SU-DHL-6 (cell line): ENCODE measurements at regions not wholly inside any gene's neighbourhood (a gene's known extent, or its start where the extent isn't known, plus 50 kb on each side); places are given as distances from the start of the nearest gene placed in this dataset.
"Not testable (repeated sequence)": the region's sequence is repeated elsewhere in the genome, so short reads cannot be mapped to it uniquely, and the experiment has no call there.

Experiments used
- H2AFZ ChIP-seq: fragments of 200-600 bp; sonication (generic); 2 replicates; pipeline ENCODE4 v1.6.1; 2014; ENCODE audit warnings: low read depth, mild to moderate bottlenecking, moderate library complexity, mixed read lengths, antibody characterized with exemption, low read length; ENCODE audit not compliant: severe bottlenecking
- H3F3A ChIP-seq: fragments of 200-600 bp; shearing (Covaris generic); 2 replicates; pipeline ENCODE4 v1.6.0; 2016; ENCODE audit warnings: antibody characterized with exemption, mild to moderate bottlenecking; ENCODE audit not compliant: insufficient read depth
- H3K27ac ChIP-seq: fragments of 200-600 bp; sonication (generic); 2 replicates; pipeline ENCODE4 v1.5.1; 2016; ENCODE audit warnings: low read depth, mild to moderate bottlenecking, low read length, moderate library complexity, mixed read lengths
- H3K27me3 ChIP-seq: fragments of 200-600 bp; sonication (generic), shearing (Covaris generic); 2 replicates; pipeline ENCODE4 v1.6.0; 2014; ENCODE audit warnings: mild to moderate bottlenecking, low read length
- H3K36me3 ChIP-seq: fragments of 200-600 bp; sonication (generic); 2 replicates; pipeline ENCODE4 v1.6.1; 2014; ENCODE audit warnings: mild to moderate bottlenecking, low read length, mixed read lengths
- H3K4me2 ChIP-seq: fragments of 300-600, 200-600 bp; shearing (Covaris generic), sonication (generic); 2 replicates; pipeline ENCODE4 v1.6.0; 2014; ENCODE audit warnings: low read length, low read depth, mild to moderate bottlenecking; ENCODE audit not compliant: poor library complexity, severe bottlenecking
- H3K4me3 ChIP-seq: fragments of 200-600 bp; sonication (generic); 2 replicates; pipeline ENCODE4 v1.5.1; 2014; ENCODE audit warnings: antibody characterized with exemption, low read length, mild to moderate bottlenecking, mixed read lengths; ENCODE audit not compliant: insufficient read depth, poor library complexity, severe bottlenecking
- H3K79me2 ChIP-seq: fragments of 200-600 bp; sonication (generic); 2 replicates; pipeline ENCODE4 v1.6.1; 2014; ENCODE audit warnings: mild to moderate bottlenecking, low read length, moderate library complexity; ENCODE audit not compliant: insufficient read depth
- H3K9ac ChIP-seq: fragments of 200-600 bp; sonication (generic); 2 replicates; pipeline ENCODE4 v1.7.0; 2014; ENCODE audit warnings: mild to moderate bottlenecking, low read length
- H3K9me2 ChIP-seq: fragments of 200-600 bp; sonication (generic); replicated peaks from 2 replicates; pipeline ENCODE4 v1.6.1; 2014; ENCODE audit warnings: low read length; ENCODE audit not compliant: insufficient read depth
- H3K9me3 ChIP-seq: fragments of 200-600 bp; sonication (generic); 2 replicates; pipeline ENCODE4 v1.6.1; 2014; ENCODE audit warnings: low read length, mixed read lengths; ENCODE audit not compliant: insufficient read depth
- H4K20me1 ChIP-seq: fragments of 200-600 bp; sonication (generic); 2 replicates; pipeline ENCODE4 v1.6.1; 2014; ENCODE audit warnings: low read depth, mild to moderate bottlenecking, antibody characterized with exemption, low read length, moderate library complexity, mixed read lengths
- EZH2phosphoT487 ChIP-seq: fragments of 200-600 bp; sonication (generic), shearing (Covaris generic); conservative IDR thresholded peaks from 2 replicates; pipeline ENCODE4 v1.6.1; 2018; ENCODE audit warnings: mild to moderate bottlenecking, antibody characterized with exemption, low read length, moderate library complexity, mixed read lengths
- TF ChIP-seq, protein P1 (sequence below): fragments of 200-600 bp; sonication (generic); IDR thresholded peaks from one replicate; pipeline ENCODE4 v1.5.1; 2017; ENCODE audit warnings: antibody characterized with exemption, mild to moderate bottlenecking, low read length, moderate library complexity; ENCODE audit not compliant: insufficient read depth, poor library complexity, severe bottlenecking

DNA sequence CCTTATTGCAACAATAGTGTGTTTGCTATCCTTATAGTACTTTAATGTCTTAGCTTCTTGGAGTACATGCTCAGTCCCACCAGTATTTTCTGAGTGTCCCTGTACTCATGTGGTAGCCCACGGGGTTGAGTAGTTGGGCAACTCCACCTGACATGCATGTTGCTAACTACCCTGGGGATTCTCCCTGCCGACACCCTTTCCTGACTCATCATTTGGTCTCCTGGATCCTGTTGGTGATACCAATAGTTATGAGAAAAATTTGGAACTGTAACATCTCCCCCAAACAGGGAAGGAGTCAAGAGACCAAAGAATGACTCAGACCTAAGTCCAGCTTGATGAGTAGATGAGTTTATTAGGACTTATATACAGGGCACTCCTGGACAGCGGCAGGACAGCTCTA, 101.6 kb downstream of the BRMS1L start:
- Histone ChIP-seq H3K36me3 (no peaks in the 10 kb centered on the region), H2AFZ (no peak overlapping the region), H3K4me2 (no peak overlapping the region), H3K79me2 (no peaks in the 10 kb centered on the region), H4K20me1 (no peaks in the 10 kb centered on the region), H3K9me2 (no peaks in the 10 kb centered on the region), H3K4me3 (no peak overlapping the region), H3K9ac (no peak overlapping the region), H3K9me3 (no peaks in the 10 kb centered on the region), H3F3A (no peaks in the 10 kb centered on the region), H3K27ac (no peak overlapping the region), H3K27me3 (no peaks in the 10 kb centered on the region)
- TF ChIP-seq EZH2phosphoT487 = no peak
- TF ChIP-seq, protein P1, sequence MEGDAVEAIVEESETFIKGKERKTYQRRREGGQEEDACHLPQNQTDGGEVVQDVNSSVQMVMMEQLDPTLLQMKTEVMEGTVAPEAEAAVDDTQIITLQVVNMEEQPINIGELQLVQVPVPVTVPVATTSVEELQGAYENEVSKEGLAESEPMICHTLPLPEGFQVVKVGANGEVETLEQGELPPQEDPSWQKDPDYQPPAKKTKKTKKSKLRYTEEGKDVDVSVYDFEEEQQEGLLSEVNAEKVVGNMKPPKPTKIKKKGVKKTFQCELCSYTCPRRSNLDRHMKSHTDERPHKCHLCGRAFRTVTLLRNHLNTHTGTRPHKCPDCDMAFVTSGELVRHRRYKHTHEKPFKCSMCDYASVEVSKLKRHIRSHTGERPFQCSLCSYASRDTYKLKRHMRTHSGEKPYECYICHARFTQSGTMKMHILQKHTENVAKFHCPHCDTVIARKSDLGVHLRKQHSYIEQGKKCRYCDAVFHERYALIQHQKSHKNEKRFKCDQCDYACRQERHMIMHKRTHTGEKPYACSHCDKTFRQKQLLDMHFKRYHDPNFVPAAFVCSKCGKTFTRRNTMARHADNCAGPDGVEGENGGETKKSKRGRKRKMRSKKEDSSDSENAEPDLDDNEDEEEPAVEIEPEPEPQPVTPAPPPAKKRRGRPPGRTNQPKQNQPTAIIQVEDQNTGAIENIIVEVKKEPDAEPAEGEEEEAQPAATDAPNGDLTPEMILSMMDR = no peak

DNA sequence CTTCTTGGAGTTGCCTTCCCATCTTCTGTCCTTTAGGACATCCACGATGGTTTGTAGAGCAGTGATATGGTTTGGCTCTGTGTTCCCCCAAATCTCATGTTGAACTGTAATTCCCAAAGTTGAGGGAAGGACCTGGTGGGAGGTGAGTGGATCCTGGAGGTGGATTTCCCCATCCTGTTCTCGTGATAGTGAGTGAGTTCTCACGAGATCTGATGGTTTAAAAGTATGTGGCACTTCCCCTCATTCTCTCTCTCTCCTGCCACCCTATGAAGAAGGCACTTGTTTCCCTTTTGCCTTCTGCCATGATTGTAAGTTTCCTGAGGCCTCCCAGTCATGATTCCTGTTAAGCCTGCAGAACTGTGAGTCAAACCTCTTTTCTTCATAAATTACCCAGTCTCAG, 99.2 kb downstream of the BRMS1L start:
- no peak overlapping the region for H3K4me3 ChIP-seq
- no peak for TF ChIP-seq EZH2phosphoT487
- TF ChIP-seq, protein P1 = no peak
- H2AFZ ChIP-seq = no peak overlapping the region
- no peaks in the 10 kb centered on the region for H3K9me2 ChIP-seq
- no peaks in the 10 kb centered on the region for H3K27me3 ChIP-seq
- H3K27ac ChIP-seq = no peak overlapping the region
- H3K9me3 ChIP-seq = no peaks in the 10 kb centered on the region
- no peaks in the 10 kb centered on the region for H3F3A ChIP-seq
- H3K36me3 ChIP-seq = no peaks in the 10 kb centered on the region
- H3K79me2 ChIP-seq = no peaks in the 10 kb centered on the region
- no peaks in the 10 kb centered on the region for H4K20me1 ChIP-seq
- no peak overlapping the region for H3K9ac ChIP-seq
- H3K4me2 ChIP-seq = no peak overlapping the region

DNA sequence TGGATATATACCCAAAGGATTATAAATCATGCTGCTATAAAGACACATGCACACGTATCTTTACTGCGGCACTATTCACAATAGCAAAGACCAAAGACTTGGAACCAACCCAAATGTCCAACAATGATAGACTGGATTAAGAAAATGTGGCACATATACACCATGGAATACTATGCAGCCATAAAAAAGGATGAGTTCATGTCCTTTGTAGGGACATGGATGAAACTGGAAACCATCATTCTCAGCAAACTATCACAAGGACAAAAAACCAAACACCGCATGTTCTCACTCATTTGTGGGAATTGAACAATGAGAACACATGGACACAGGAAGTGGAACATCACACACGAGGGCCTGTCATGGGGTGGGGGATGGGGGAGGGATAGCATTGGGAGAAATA, 96.5 kb downstream of the BRMS1L start:
- not testable (repeated sequence) for H3K9me3 ChIP-seq, H3K9me2 ChIP-seq, H3K9ac ChIP-seq, H2AFZ ChIP-seq, H3K36me3 ChIP-seq, H3K4me2 ChIP-seq, H3K27ac ChIP-seq, H3F3A ChIP-seq, H3K79me2 ChIP-seq, H3K27me3 ChIP-seq, H3K4me3 ChIP-seq, H4K20me1 ChIP-seq

DNA sequence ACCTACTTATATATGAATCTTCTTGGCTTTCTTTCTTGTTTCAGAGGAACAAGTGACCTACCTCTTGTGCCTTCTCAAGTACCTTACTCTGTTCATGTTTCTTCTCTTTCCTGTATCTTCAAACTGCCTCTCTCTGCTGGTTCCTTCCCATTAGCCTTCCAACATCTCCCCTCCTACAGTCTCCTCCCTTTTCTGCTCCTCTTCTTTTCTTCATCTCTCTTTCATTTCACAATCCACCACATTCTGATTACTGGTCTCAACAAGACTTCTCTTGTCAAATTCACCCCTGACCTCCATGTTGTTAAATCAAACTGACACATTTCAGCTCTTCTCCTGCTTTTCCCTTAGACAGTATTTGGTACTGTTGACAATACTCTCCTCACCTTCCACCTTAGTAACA, 95.6 kb downstream of the BRMS1L start:
- no peaks in the 10 kb centered on the region for H3F3A ChIP-seq

More for the DNA sequence above, 95.6 kb downstream of the BRMS1L start:
- no peaks in the 10 kb centered on the region for H3K27me3 ChIP-seq
- H3K27ac ChIP-seq = no peak overlapping the region
- H4K20me1 ChIP-seq = no peaks in the 10 kb centered on the region
- H3K9ac ChIP-seq = no peak overlapping the region
- no peaks in the 10 kb centered on the region for H3K79me2 ChIP-seq
- no peaks in the 10 kb centered on the region for H3K36me3 ChIP-seq
- TF ChIP-seq, protein P1 = no peak
- no peak overlapping the region for H2AFZ ChIP-seq
- H3K9me3 ChIP-seq = no peaks in the 10 kb centered on the region
- H3K4me2 ChIP-seq = no peak overlapping the region
- no peak overlapping the region for H3K4me3 ChIP-seq
- H3K9me2 ChIP-seq = no peaks in the 10 kb centered on the region
